Frontal cortex (tissue), 3 donors: ENCODE measurements at regions not wholly inside any gene's neighbourhood (a gene's known extent, or its start where the extent isn't known, plus 50 kb on each side); places are given as distances from the start of the nearest gene placed in this dataset.
"Not testable (repeated sequence)": the region's sequence is repeated elsewhere in the genome, so short reads cannot be mapped to it uniquely, and the experiment has no call there.

Experiments used
- DNase-seq, 2 donors: peaks; one replicate each; pipeline ENCODE4 v3.0.0; 2012; ENCODE audit warnings: low spot score in 2 of 2
- FAIRE-seq: peaks from 2 replicates; lab custom pipeline; 2012; peaks lifted over from hg19 to GRCh38; lab: Jason Lieb, UNC
- donor health status: control.
- donor health status: control.
- donor health status: control.

DNA sequence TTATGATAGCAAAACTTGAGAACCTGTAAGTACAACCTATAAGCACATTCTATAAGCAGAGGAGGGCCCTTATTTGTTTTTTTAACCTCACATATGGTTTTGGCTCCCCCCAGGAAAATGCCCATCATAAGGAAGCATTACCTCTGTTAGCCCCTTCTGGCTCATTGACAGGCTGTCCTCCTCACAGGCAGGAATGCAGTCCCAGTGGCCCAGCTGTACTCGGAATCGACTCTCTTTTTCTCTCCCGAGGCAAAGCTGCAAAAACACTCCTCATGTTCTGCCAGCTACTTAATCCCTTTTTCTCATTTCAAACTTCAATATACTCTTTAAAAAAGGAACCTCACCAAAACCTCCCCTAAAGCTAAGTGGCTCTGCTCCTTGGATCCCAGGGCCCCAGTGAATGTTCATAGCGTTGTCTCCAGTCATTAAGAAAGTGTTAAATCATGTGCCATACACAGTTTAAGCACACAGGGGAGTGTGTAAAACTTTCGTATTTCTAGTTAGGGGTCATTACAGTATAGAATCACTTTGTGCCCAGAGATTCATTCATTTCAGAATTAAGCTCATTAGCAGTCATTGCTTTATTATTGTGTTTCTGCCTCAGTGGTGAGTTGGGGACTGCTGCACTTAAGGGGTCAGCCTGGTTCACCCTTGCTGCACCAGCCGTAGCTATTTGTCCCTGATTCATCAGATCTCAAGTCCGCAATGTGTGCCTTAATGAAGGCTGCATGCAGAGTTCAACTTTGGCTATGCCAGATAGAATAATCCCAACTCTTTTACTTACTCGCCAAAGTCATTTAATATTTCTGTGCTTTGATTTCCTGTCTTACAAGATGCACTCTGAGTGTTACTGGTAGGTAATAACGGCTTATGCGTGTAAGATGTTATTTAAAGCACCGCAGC lies 57.6 kb downstream of the JRKL start:
- FAIRE-seq (no peak), DNase-seq (no peak)

DNA sequence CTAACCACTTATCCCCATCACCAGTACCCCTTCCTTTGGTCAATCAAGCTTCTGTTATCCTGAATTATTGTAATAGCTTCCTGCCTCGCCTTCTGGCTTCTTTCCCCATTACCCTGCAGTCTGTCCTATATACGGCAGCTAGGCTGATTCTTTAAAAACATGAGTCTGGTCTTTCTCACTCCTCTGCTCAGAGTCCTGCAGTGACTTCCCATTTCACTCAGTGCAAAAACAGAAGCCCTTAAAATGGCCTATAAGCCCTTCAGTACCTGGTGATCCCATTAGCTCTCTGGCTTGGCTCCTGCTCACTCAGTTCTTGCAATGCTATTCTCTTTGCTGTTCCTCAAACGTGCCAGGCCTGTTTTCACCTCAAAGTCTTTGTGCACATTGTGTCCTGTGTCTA lies 58.4 kb downstream of the JRKL start:
- FAIRE-seq (no peak), DNase-seq (no peak)

DNA sequence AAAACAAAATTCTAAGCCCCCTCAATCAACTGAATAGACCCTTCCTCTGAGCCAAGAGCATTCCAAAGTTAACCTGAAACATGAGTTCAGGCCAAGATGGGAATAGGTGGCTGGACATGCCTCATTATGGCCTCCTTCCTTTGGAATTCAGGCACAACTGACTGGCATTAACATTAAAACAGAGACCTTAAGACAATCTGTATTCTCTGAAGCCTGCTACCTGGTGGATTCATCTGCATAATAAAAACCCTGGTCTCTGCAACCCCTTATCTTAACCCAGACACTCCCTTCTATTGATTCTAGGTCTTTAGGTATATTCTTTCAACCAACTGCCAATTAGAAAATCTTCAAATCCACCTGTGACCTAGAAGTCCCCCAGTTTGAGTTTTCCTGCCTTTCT lies 66.3 kb downstream of the JRKL start:
- FAIRE-seq (no peak), DNase-seq (no peak)

DNA sequence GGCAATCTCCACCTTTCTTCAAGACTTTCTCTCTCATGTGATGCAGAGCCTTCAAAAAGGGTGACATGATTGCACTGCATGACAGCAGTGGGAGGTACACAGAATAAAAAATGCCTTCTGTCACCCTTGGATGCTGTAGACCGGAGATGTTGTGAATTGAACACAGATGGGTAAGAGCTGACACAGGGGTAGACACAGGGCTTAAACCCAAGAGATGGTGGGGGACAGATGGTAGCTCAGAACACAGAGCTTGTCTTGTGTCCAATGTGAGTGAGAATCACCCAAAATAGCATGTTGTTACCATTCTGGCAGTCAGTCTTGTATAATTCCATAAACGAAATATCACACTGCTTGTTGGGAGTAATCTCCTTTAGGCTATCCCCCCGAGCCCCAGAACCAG lies 69.9 kb downstream of the JRKL start:
- no peak for DNase-seq
- no peak for FAIRE-seq

DNA sequence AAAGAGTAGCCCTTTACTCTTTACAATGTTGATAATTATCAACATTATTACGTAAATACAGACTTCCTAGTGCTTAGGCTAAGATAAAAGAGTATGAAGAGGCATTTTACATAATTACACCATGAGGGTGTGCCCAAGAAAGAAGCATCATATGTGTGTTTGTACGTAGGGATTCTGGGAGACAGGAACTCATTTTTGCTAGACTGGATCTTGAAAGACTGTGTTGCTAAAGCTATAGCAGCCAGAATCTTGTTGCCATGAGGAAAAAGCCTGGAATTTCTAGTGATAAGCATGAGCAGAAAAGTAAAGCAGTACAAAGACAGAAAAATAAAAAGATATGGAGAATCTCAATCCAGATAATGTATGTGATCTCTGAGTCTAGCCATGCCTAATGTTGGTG lies 72.1 kb downstream of the JRKL start:
- FAIRE-seq (no peak), DNase-seq (no peak)

DNA sequence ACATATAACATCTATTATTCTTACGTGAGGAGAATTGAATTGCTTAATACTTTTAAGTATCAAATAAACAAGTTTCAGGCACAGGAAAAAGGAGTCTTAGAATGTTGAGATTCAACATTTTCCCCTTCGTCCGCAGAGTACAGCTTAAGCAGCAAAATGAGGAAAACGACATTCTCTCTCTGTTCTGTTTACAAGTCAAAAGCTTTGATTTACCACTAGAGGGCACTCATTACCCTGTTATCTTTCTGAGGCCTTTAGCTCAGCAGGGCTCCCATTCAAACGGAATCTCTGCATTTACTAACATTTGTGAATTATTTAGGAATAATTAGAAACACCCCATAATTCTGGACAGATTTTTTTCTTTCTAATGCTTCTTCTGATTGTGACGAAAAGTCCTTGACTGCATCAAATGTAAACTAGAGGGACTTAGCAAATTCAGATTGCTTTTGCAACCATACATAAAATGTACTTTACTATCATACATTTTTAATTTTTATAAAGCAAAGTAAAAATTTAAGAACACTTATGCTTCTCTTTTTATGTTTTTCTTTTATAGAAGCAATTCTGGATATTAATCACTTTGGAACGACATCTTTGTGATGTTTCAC lies 75.0 kb downstream of the JRKL start:
- peak; percentile 81 for FAIRE-seq
- peak; percentile 33 to 47 for DNase-seq

DNA sequence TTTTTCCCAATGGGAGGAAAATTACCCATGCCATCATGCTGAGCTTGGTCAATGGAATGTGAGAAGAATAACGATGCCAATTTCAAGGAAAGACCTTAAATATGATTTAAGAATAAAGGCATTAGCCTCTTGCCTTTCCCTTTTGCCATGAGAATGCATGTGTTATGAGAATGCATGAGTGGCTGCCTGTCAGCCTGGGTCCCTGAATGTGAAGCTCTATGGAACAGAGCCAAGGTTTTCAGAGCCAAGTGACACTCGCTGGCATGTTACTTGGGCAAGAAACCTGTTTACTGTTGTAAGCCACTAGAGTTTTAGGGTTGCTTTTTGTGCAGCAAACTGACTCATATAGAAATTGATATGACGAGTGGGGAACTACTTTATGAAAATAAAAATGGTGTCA lies 75.7 kb downstream of the JRKL start:
- no peak for FAIRE-seq
- no peak for DNase-seq

DNA sequence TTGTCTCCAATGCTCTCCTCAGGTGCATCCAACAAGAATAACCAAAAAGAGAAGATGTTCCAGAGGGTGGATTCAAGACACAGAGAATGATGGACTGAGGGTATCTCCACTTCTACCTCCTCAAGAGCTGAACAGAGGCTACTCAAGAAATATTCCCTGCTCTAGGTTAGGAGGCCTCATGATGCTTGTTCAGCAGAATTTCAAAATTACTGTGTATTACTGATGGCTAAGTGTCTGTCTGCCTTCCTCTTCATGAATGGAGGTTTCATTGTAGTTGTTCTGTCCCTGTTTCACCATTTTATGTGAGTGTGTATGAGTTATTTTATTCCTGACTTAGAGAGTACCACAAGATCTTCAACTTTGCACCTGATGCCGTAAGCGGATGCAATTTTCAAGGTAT lies 76.8 kb downstream of the JRKL start:
- DNase-seq, result no peak
- FAIRE-seq, result no peak

DNA sequence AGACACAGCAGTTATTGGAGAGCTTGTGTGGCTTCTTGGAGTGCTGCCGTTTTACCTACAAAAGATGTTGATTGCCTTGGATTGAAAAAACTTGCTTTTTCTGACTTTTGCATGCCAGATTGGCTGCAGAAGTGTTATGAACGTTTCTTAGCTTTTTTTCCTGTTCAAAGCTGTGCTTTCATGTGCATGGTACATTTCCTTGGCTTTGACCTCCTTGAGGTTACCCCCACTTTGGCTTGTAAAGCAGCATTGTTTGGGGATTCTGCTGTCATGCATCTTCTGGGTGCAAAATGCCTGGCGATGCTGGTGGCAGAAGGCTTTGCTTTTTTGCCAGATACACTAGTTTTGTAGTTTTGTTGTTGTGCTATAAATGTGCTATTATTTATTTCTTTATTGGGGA lies 80.0 kb downstream of the JRKL start:
- FAIRE-seq (no peak), DNase-seq (no peak)

DNA sequence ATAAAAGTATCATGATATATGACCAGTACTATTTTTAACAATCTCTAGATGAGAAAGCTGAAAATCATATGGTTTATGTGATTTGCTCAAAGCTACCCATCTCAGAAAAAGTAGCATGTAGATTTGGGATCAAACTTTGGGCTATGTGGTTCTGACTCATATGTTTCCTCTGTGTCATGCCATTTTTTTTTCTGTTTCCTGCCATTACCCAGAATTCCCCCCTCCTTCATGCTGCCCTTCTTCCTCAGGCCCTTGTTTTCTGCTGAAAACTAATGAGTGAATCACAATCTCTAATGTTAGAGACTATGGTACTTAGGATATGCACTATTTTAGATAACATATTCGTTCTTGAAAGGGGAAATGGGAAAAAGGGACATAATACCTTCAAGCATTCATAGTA lies 80.7 kb downstream of the JRKL start:
- no peak for DNase-seq
- FAIRE-seq, result no peak

DNA sequence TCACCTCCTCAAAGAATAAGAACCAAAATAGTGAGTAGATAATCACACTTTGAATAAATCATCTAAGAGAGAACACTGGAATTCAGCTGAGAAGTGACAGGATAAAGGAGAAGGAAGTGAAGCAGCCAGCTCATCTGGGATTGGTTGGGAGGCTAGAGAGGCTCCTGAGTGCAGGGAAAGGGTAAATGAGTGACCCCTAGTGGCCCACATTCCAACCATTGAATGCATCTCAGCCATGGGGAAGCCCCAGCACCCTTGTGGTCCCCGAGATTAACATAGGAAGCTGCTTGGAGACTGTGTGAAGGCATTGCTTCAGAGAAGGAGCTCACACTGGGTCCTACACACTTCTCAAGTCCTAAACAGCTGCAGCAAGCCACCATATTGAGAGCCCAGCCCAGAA lies 82.3 kb downstream of the JRKL start:
- no peak for DNase-seq
- FAIRE-seq, result no peak

DNA sequence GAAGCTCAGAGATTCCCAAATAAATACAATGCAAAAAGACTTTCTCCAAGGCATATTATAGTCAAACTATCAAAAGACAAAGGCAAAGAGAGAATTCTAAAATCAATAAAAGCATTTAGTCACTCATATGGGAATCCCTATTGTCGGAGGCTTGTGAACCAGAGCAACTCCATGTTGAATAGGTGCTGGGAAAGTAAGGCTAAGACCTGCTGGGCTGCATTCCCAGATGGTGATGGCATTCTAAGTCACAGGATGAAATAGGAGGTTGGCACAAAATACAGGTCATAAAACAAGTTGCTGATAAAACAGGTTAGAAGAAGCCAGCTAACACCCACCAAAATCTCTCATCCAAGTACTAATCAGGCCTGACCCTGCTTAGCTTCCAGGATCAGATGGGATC lies 84.5 kb downstream of the JRKL start:
- FAIRE-seq, result no peak

DNA sequence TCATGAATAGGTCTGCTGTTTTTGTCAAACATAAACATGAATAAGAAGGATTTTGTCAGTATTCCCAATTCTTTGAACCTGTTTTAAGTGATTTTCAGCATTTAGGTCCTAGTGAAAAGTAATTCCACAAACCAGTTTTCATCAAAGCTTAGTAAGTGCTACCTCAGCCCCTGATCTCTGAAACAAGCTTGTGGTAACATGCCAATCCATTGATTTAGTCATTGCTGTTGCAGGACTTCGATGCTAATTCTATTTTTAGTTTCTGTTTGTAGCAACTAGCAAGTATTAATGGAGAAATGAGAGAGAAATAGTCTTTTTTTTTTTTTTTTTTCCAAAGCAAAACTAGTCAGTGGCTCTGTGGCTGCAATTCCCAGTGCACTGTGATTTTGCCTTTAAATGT lies 91.4 kb downstream of the JRKL start:
- no peak for FAIRE-seq
- DNase-seq, result no peak

More for the DNA sequence above, 84.5 kb downstream of the JRKL start:
- DNase-seq, result no peak

DNA sequence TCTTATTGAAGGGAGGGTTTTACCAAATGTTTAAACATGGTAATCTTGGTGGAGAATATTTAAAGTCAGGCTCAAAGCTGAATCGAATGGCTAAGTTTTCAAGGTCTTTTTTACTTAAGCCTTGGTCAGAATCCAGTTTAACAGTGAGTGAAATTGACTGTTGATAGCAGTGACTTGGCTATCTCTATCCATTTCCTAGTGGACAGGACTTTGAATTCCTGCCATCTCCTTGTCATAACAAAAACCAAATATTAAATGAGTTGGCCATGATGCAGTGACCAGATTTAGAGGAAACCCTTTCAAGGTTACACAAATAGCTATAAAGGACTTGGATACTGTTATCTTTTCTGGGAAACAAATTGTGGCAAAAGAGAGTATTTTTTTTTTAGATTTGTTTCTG lies 92.0 kb downstream of the JRKL start:
- DNase-seq (no peak), FAIRE-seq (no peak)

DNA sequence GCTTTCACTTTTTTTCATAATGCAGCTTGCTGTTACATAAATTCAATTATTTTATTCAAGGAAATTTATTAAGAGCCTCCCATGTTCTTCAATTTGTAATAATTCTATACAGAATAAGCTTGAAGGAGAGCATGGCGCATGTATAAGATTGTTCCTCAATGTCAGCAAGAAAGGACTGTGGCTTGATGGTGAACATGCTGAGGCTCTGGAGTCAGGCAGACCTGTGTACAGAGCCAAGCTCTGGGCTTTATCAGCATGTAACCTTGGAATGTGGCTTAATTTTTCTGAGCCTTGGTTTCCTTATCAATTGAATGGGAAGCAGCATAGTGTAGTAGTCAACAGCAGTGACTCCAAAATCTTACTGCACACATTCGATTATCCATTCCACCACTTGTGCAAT lies 92.4 kb downstream of the JRKL start:
- no peak for DNase-seq
- FAIRE-seq, result no peak

DNA sequence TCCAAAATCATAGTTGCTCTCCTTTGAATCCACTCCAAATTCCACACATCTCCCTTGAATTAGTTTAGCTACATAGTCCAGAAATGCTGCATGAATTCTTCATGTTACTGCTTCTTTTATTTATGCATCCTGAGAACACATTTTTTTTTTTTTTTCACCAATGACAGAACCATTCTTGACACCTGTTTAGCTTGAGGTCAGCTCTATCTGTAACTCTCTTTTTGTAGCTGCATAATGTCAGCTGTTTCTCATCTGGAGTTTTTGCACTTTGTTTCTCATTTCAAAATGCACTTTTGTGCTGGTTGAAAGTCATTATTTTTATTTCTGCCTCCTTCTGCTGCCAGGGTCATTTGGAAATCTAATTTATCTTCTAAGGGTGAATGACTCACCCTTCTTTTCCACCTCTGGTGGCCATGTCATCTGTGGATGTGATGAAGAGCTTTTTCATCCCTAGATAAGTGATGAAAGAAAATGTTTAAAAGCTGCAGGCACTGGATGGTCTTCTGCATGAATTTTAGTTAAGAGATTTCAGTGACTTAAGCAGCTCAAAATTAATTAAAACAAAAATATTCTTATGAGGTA lies 93.7 kb downstream of the JRKL start:
- no peak for FAIRE-seq
- DNase-seq, result no peak

DNA sequence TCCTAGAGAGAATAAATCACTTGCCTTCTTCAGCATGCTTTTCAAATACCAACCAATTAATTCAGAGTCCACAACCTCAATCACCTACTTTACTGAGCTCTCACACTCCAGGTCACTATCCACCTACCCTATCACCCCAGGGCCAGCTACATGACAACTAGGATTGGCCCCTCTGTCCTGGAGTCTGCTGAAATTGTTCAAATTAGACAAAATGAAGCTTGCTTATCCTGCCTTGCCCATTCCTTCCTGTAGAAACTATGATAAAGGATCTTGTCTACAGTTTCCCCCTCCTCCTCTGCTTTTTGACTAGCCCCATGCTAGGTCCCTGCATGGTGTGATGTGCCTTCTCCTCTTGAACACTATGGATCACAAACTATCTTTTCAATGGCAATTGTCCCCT lies 94.5 kb downstream of the JRKL start:
- FAIRE-seq, result no peak
- DNase-seq, result no peak

DNA sequence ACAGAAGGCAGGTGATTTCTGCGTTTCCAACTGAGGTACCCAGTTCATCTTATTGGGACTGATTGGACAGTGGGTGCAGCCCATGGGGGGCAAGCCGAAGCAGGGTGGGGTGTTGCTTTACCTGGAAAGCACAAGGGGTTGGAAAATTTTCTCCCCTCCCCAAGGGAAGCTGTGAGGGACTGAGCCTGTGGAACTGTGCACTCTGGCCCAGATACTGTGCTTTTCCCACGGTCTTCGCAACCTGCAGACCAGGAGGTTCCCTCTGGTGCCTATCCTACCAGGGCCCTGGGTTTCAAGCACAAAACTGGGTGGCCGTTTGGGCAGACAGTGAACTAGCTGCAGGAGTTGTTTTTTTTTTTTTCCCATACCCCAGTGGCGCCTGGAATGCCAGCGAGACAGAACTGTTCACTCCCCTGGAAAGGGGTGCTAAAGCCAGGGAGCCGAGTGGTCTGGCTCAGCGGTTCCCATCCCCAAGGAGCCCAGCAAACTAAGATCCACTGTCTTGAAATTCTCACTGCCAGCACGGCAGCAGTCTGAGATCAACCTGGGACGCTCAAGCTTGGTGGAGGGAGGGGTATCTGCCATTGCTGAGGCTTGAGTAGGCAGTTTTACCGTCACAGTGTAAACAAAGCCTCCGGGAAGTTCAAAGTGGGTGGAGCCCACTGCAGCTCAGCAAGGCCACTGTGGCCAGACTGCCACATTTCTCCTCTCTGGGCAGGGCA lies 97.2 kb downstream of the JRKL start:
- no peak for FAIRE-seq
- DNase-seq, result no peak

DNA sequence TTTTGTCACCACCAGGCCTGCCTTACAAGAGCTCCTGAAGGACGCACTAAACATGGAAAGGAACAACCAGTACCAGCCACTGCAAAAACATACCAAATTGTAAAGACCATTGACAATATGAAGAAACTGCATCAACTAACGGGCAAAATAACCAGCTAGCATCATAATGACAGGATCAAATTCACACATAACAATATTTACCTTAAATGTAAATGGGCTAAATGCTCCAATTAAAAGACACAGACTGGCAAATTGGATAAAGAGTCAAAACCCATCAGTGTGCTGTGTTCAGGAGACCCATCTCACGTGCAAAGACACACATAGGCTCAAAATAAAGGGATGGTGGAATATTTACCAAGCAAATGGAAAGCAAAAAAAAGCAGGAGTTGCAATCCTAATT lies 99.1 kb downstream of the JRKL start:
- FAIRE-seq, DNase-seq: not testable (repeated sequence)

DNA sequence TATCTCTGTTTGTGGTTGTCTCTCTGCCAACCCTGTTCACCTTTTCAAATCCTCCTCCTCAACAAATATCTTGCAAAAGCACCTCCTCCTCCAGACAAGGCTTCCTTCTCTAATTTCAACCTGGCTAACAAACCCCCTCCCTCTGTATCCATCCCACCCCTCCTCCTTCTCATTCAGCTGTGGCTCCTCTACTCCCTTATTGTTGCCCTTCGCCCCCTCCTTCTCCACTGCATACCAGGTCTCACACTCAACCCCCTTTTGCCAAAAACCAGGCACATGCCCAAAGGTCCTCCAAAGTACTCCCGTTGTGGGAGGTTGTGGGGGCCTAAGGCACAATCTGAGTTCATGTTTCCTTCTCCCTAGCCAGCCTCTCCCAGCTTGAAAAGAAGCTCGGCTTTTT lies 110.6 kb downstream of the JRKL start:
- DNase-seq, result no peak
- no peak for FAIRE-seq

DNA sequence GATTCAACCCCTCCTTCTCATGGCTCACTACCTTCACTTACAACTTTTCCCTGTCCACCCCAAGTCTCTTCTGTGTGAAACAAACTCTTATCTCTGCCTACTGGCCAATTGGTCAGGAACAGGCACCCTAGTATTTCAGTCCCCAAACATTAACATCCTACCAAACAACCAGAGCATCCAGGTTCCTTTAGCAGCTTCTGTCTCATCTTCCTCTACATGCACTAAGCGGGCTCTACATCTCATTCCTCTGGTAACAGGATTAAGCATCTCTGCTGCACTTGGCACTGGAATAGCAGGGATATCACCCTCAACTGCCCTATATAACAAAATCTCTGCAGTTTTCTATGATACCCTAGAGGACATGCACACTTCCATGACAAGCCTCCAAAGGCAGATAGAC lies 116.2 kb downstream of the JRKL start:
- FAIRE-seq (no peak), DNase-seq (no peak)
